ENCODE measurements at regions not wholly inside any gene's neighbourhood (a gene's known extent, or its start where the extent isn't known, plus 50 kb on each side); places are given as distances from the start of the nearest gene placed in this dataset.

GRCh38 chr2:116988303-116988702 lies 826.2 kb upstream of the DDX18 start:
- Histone ChIP-seq H3K4me3 (ENCODE audit: insufficient read depth, low read depth, low read length) (no peak overlapping the region), H3K14ac (replicated peaks; ENCODE audit: low read depth, low read length) (no peak overlapping the region), H3K4ac (ENCODE audit: low read depth, low read length) (no peak overlapping the region), H3K9me3 (ENCODE audit: control insufficient read depth, insufficient read depth, low read length) (peaks cover 7% of the 10 kb centered on the region), H2BK20ac (ENCODE audit: low read depth, low read length) (no peak overlapping the region), H3K9ac (ENCODE audit: low read depth, low read length) (no peak overlapping the region), H2BK15ac (ENCODE audit: low read depth, low read length) (no peak overlapping the region), H2AK5ac (ENCODE audit: low read depth, low read length) (no peak overlapping the region), H3K9me1 (ENCODE audit: insufficient read depth, low read length) (no peaks in the 10 kb centered on the region), H4K91ac (ENCODE audit: insufficient read depth, low read depth, low read length) (no peak overlapping the region), H2AK9ac (replicated peaks; ENCODE audit: low read depth, low read length, poor library complexity) (no peak overlapping the region), H3K27me3 (ENCODE audit: control insufficient read depth, insufficient read depth, low read length) (no peaks in the 10 kb centered on the region), H3K79me1 (ENCODE audit: low read depth in 1 of 2, low read length in 2 of 2) (no peaks in the 10 kb centered on the region), H3K36me3 (ENCODE audit: control insufficient read depth, insufficient read depth, low read length) (no peaks in the 10 kb centered on the region), H4K8ac (ENCODE audit: low read depth in 2 of 2, low read length in 2 of 2) (no peak overlapping the region), H2AFZ (replicated peaks; ENCODE audit: low read length, poor library complexity) (no peak overlapping the region), H2BK5ac (ENCODE audit: low read depth, low read length, poor library complexity, severe bottlenecking) (no peak overlapping the region), H3K56ac (ENCODE audit: extremely low read depth, insufficient read depth, low read length) (no peak overlapping the region), H3K18ac (ENCODE audit: low read depth, low read length) (no peak overlapping the region), H4K5ac (ENCODE audit: low read depth, low read length) (no peak overlapping the region), H3K4me1 (ENCODE audit: control insufficient read depth, insufficient read depth, low read length) (no peaks in the 10 kb centered on the region), H3K23ac (ENCODE audit: low read depth, low read length) (no peak overlapping the region), H4K20me1 (ENCODE audit: insufficient read depth, low read length) (no peaks in the 10 kb centered on the region), H3K27ac (ENCODE audit: insufficient read depth, low read length) (no peak overlapping the region), H2BK120ac (ENCODE audit: low read depth, low read length) (no peak overlapping the region), H3K4me2 (ENCODE audit: low read depth, low read length) (no peak overlapping the region)
- in situ Hi-C loops (cut with MboI; ENCODE audit: low sequenced_read_pairs) (no loop called here), intact Hi-C loops (cut with micrococcal nuclease) (no loop called here), dilution Hi-C loops (cut with HindIII; ENCODE audit: low sequenced_read_pairs, unreplicated experiment) (no loop called here)
- TF ChIP-seq ELK1 (IDR thresholded peaks at IDR 0.05; ENCODE audit: borderline replicate concordance, low read depth, low read length) (no peak), RCOR1 (IDR thresholded peaks at IDR 0.05; ENCODE audit: insufficient replicate concordance, low read length) (no peak), MAFK (IDR thresholded peaks at IDR 0.05; ENCODE audit: low read depth, low read length) (no peak), MAZ (IDR thresholded peaks at IDR 0.05; ENCODE audit: borderline replicate concordance, low read depth, low read length) (no peak), MXI1 (IDR thresholded peaks at IDR 0.05; ENCODE audit: borderline replicate concordance, low read depth, low read length) (no peak), SMC3 (IDR thresholded peaks at IDR 0.05; ENCODE audit: low read depth, low read length) (no peak), NFE2L2 (IDR thresholded peaks at IDR 0.05; ENCODE audit: low read depth, low read length) (no peak), RAD21 (IDR thresholded peaks at IDR 0.05; ENCODE audit: low read length) (no peak), CEBPB (IDR thresholded peaks at IDR 0.05; ENCODE audit: low read depth, low read length) (no peak), POLR2A (IDR thresholded peaks at IDR 0.05; ENCODE audit: low read depth, low read length) (no peak), CTCF (conservative IDR thresholded peaks at IDR 0.05; ENCODE audit: low read depth, low read length) (no peak), FOS (IDR thresholded peaks at IDR 0.05; ENCODE audit: low read depth, low read length) (no peak), RFX5 (IDR thresholded peaks at IDR 0.05; ENCODE audit: low read depth, low read length) (no peak), CHD1 (IDR thresholded peaks at IDR 0.05; ENCODE audit: low read depth, low read length) (no peak), USF2 (IDR thresholded peaks at IDR 0.05; ENCODE audit: low read depth, low read length) (no peak), BHLHE40 (IDR thresholded peaks at IDR 0.05; ENCODE audit: low read depth, low read length) (no peak)
- POLR2A ChIA-PET (ENCODE audit: unreplicated experiment), result no interaction called here
- ATAC-seq (ENCODE audit: low read depth), result no peak
- no TSS peak for BruUV-seq (replicated peaks)
- CTCF ChIA-PET, result no interaction called here
- no peak for DNase-seq
